Activated T-helper 1 cell treated with anti-CD3 and anti-CD28 coated beads, Interleukin-2, amount 50 U/mL, for 16 hours (primary cell): ENCODE measurements at regions not wholly inside any gene's neighbourhood (a gene's known extent, or its start where the extent isn't known, plus 50 kb on each side); places are given as distances from the start of the nearest gene placed in this dataset.
"Not testable (repeated sequence)": the region's sequence is repeated elsewhere in the genome, so short reads cannot be mapped to it uniquely, and the experiment has no call there.

Experiments
- DNase-seq, 2 donors: peaks; one replicate each; pipeline ENCODE4 v3.0.0-alpha.2; 2020; ENCODE audit warnings: low read depth in 1 of 2, low spot score in 1 of 2

DNA sequence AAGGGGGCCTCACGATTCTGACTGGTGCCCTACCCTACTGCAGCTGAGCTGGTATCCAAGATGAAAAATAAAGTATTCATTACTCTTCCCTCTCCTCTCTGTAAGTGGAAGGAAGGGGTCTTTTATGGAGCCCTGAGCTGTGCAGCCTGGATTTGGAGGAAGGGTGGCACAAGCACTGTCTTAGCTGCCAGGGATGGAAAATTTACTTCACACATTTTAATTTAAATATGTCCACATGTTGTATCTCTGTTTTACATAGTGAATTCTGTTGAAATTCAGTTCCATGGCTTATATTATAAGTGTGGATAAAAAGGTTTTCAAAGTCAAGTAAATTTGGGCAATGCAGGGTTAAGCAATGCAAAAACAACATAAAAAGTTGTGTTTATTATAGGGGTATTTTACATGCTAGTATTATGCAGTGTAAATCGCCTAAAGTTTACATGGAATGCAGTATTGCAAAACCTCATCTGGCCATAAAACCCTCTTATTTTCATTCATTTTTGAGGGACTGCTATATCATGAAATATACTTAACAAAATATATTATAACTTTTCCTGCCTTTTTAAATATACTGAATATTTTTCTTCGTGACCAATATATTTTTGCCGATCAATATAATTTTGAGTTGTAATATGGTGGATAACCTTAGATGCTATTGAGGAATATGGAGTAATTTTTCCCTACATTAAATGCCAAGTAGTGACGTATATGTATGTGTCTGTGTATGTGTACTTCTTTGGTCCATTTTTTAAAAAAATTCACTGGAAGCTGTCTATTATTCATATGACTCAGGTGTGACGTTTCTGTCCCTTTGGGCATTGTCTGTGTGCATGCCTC, 333.9 kb upstream of the CYRIA start:
- no peak for DNase-seq

DNA sequence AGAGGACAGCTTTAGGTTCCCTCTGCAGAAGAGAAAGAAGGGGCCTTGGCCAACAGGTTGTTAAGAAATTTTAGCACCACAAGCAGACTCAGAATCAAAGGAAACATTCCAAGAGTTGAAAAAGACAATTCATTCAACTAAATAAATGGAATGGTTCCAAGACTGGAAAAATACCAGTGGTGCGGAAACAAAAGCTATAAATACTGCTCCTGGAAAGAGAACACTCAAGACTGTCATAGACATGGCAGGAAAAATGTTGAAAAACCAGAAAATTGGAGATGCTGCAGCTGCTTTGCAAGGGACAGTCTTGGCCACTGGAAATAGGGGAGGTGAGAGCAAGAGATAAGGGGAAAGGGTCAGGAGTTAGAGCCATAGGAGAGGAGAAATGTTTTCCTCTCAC, 312.7 kb upstream of the CYRIA start:
- DNase-seq, result no peak

DNA sequence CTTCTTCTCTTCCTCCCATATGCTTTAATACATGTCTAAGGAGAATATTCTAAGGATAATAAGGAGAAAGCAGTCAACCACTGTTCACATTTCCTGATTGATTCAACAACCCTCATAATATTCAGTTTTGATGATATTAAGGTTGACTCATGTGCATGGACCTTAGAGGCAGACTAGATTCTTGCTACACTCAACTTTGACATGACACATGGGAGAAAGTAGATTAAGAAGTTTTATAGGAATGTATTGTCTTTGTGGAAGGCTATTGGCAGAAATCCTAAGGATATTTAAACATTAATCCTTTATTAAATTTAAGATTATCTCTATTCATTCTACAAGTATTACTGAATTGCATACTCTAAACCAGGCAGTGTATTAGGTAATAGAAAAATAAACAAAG, 309.1 kb upstream of the CYRIA start:
- DNase-seq, result no peak

DNA sequence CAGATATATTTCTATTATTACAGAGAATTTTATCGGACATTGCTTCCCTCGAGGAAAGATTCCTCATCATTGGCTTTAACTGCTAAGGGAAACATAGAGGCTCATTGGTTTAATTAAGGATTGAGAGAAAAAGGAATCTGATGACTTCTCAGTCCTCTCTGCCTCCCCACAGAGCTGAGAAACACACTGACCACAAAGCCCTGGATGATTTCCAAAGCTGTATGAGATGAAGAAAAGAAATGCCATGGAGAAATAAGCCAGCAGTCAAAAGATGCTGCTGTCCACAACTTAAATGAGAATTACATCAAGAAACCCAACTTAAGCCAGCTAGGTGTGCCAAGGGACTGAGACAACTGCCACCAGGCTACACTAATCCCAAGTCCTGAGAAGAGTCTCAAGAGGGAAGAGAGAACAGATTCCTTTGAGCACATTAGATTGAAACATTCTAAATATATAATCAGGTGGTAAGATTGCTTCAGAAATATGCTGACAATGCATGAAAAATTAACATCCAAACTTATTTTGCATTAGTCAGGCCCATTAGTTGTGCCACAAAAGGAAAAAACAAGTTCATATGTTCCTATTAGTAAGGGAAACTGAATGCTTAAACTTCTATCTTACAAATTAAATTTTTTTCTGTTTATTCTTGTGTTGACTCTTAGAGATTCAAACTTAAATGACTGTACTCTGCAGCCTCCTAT, 308.1 kb upstream of the CYRIA start:
- no peak for DNase-seq

DNA sequence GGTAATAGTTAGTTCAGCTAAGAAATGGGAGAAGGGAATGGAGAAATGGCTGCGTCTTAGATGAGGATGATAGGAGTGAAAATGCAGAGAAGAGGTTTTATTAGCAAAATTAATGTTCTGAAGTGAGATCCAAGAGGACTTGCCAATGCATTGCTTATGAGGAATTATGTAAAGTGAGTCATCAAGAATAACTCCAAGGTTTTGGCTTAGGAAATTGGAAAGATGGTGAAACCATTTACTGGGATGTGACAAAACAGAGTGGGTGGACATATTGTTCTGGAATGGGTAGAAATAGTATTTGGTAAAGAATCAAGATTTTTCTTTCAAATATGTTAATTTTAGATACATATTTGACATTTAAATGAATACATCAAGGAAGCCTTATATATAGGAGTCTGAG, 306.6 kb upstream of the CYRIA start:
- no peak for DNase-seq

DNA sequence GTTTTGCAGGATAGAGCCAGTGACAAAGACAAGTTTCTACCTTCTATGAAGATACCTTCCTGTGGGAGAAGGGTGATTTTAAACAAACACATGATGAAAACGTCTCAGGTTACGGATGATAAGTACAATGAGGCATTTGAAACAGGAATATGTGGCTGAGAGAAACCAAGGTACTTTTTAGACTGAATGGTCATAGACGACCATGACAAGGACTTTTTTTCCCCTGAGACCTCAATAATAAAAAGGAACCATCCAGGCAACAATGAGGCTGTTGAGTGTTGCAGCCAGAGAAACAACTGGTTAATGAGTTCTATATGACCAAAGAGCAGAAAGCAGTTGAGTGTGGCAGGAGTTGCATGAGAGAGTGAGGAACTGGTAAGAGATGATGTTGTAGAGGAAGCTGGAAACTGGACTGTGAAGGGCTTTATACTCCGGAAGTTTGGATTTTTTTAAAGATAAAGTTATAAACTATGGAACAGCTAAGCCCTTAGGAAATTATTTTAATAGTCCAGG, 306.1 kb upstream of the CYRIA start:
- no peak for DNase-seq

DNA sequence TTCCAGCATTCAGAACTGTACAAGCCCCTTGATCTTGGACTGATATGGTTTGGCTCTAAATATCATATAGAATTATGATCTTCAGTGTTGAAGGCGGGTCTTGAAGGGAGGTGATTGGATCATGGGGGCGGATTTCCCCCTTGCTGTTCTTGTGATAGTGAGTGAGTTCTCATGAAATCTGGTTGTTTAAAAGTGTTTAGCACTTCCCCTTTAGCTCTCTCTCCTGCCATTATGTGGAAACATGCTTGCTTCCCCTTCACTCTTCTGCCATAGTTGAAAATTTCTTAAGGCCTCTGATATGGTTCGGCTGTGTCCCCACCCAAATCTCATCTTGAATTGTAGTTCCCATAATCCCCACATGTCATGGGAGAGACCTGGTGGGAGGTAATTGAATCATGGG, 305.3 kb upstream of the CYRIA start:
- DNase-seq, result not testable (repeated sequence)

DNA sequence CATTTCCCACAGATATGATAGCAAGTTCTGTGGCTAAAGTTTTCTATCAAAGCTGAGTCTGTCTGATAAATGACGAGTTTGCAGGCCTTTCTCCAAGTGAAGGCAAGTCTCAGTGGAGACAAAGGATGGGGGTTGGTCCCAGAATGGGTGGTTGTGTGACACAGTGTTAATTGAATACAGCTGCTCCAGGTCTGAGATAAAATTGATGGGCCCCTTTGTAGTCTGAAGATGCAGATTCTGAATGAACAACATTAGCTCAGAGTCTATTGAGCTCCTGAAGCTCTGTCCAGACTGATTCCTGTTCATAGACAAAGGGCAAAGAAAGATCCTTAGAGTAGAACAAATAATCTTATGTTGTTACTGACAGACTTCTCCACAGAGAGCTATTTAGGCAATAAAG, 296.9 kb upstream of the CYRIA start:
- no peak for DNase-seq

DNA sequence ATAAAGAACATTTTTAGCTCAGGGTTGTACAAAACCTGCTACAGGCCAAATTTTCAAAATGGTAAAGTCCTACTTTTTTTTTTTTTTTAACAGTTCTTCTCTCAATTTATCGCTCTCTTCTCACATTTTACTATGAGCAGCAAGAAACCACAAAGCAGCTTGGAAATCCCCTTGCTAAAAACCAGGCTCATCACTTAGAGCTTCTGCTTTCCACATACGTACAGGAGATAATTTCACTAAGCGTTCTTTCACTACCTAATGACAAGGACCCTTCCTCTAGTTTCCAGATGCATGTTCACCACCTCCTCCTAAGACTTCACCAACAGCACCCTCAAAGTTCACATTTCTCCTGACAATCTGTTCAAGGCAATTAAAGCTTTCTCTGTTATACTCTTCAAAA, 294.9 kb upstream of the CYRIA start:
- DNase-seq, result no peak

DNA sequence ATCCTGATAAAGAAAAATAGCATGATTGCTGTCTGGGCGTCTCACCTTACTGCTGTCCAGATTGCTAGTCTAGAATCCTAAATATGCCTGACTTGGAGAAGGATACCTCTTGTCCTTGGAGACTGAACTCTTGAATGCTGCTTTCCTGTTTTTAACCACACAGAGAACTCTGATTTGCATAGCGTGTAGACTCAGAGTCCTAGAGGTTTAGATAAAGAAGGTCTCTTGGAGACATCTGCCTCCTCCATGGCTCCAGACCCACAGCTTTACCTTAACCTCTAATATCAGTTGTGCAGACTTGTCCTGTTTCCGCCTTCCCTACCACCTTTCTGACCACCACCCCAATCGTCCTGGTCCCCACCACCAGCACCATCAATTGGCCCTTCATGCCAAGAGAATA, 292.6 kb upstream of the CYRIA start:
- no peak for DNase-seq

DNA sequence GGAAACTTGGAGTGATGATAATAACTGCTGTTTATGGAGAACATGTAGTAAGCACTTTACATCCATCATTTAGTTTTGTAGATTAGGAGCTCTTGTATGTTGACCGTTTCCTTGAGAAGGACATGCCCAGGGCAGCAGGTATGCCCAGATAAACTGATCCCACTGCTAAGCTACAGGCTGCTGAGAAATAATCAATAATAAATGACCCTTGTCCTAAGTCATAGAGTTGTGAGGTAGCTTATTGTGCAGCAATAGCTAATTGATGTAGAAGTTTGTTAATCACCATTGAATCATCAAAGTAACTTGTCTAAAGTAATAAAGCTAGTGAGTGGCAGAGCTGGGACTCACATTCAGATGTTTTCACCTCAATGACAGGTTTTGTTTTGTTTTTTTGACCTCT, 287.2 kb upstream of the CYRIA start:
- no peak for DNase-seq

DNA sequence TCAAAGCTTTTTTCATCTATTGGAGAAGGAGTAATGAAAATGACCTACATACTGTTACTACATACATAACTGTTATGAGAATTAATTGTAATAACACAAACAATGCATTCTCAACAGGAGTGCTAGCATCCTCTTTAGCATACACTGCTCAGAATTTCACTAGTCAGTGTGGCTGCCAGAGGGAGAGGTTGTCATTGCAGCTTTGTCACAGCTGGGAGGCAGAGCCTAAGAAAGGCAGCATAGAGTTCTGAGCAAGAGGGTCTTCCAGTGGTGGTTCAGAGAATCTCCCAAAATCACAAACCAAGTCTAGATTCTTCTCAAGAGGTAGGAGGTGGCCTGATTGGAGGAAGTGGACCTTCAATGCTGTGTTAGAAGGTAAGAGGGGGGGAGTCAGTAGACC, 286.7 kb upstream of the CYRIA start:
- no peak for DNase-seq

DNA sequence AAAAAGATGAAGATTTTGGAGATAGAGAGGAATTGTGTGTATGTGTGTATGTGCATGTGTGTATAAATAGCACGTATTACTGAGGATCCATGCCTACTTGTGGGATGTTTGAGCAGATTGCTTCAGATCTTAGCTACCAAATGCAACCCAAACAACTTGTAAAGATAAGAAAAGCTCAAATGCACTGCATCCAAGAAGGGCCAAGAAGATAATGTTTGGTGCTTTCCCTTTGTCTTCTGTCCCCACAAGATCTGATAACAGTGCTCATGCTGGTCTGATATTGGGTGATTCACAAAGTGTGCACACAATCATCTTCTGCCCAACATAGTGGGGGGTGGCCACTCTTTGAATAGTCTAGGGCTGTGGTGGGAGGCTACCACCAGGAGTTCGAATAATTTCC, 284.8 kb upstream of the CYRIA start:
- no peak for DNase-seq

DNA sequence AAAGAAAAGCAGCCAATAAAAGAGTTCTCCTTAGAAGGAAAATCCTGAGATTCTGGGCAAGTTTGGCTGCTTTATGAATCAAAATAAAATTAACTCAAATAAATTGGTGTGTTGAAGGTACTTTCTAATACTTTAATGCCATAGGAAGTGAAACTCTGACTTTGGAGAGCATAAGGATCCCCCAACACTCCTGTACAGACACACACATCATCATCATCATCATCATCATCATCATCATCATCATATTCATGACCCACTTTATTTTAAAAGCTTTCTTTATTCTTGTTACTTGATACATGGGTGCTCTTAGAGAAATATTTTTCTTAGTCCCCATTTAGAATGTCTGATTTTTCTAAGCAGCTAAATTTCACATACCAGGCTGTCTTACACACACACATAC, 283.1 kb upstream of the CYRIA start:
- no peak for DNase-seq

DNA sequence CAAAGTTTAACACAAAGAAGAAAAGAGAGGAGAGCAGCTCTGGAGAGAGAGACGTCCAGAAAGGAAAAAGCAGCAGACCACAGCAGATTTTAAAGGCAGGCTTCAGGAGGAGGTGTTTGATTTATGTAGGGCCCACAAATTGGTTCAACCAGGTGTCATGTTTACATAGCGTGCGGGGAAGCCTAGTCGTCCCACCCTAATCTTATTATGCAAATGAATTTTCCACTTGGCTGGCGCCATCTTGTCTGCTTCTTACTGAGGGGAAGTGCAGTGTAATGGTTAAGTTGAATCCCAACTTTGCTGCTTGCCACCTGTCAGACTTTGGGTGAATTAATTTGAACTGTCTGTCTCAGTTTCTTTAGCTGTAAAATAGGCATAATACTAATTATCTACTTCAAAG, 282.4 kb upstream of the CYRIA start:
- no peak for DNase-seq

DNA sequence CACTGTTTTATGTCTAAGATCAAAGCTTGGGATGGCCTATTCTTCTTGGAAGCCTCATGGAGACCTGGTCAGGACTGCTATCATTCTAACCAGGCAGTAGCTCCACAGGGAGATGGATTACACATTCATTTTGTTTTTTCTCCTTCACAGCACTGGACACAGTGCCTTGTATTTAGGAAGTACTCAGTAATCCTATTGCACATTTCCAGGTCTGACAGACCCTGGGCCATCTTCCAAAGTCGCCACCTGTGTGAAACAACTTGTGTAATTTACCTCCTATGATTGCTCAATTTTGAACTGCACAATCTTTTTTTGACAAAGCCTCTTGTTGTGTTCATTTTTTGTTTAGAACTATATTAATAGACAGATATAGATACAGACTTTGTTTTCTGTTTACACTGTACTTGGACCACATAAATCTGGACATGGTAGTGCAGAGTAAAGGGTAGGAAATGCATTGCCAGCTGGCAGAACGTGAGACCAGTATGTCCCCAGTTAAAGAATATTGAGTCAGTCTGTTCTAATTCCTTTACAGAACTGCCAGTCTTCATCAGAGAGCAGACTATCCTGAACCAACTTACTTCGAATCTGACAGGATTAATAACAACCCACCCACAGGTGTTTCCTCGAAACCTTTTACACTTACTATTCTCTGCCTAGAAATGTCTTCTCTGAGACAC, 277.8 kb upstream of the CYRIA start:
- DNase-seq, result no peak

DNA sequence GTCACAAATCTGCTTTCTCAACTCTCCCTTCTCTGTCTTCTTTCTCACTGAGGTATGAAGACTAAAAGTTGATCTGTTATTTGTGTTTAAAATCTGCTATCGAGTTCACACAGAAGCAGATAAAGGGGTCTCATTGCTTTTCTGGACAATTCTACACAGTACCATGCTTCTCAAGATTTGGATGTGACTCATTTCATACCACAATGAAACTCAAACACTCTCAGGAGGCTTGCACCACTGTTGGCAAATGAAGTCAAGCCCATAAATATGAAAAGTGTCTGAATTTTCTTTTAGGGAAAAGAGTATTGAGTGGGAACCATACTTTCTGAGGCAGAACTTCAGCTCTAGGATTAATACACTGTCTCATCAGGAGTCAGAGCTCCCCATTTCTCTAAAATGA, 274.6 kb upstream of the CYRIA start:
- no peak for DNase-seq

DNA sequence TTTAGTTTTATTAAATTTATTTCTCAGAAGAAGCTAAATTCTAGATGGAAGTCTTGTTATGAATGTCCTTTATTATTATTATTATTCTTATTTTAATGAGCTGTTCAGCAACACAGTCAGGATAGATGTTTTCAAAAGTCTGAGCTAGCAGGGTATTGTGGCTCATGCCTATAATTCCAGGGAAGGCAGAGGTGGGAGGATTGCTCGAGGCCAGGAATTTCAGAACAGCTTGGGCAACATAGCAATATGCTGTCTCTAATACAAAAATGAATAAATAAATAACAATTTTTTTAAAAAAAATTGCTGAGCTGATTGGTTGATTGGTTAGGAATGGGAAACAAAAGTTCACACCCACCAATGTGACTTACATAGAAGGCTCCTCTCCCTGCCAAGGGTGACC, 274.1 kb upstream of the CYRIA start:
- no peak for DNase-seq

DNA sequence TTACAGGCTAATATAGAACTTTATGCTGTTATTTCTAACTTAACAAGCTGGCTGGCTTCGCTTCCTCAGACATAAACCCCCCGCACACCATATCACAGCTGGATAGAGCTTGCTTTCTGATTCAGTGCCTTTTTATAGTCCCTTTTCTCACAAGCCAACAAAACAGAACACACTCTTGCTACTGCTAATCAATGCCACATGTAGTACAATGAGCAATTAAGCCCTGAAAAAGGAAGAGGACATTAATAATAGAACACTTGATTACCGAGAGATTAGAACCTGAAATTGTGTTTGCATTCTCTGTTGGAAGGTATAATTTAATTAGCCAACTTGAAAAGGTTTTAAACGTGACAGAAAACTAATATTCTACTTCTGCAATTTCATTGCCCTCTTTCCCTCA, 267.7 kb upstream of the CYRIA start:
- no peak for DNase-seq

DNA sequence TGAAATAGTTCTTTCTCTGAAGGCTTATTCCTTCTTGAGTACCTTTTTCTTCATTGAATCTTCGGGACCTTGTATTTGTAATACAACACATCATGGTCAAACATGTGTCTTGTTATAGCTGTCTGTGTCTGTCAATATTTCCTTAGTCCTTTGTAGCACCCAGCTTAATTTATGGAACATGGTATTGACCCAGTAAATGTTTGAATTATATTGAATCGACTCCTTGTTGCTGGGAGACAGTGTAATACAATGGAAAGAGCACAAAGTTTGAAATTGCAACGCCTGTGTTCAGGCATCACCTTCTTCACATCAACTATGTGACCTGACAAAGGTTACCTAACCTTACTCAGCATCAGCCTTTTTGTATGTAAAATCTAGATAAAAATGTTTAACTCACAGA, 267.2 kb upstream of the CYRIA start:
- no peak for DNase-seq

DNA sequence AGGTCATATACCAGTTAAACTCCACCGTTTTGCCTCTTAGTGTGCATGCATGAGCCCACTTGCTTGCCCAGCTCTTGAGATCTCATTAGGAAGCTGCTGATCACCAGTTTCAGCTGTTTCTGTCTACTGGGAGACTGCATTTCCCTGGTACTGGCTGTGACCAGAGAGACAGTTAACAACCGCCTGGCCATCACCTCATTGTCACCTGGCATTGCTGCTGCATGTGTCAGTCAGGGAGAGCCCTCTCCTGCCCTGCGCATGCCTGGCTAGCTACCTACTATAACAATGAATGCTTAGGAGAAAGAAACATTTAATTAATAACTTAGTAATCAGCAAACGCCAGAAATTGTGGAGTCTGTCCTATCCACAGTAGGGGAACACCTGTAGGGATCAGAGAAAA, 265.8 kb upstream of the CYRIA start:
- no peak for DNase-seq

DNA sequence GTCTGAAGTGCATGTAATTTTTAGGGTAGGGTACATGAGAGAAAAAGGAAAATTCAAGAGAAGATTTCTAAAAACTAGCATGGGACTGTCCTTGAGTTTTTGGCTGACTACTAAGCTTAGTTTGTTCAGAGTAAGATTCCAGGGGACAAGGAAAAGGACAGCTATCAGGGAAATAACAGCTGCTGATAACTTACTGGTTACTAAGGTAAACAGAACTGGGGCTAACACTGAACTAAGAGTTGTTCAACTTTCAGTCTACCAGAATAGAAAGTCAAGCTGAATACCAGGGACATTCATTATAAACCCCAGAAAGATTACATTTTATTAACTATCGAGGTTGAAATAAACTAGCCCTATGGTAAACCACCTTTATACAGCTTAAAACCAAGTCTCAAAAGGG, 261.8 kb upstream of the CYRIA start:
- no peak for DNase-seq
